ENCODE measurements at regions not wholly inside any gene's neighbourhood (a gene's known extent, or its start where the extent isn't known, plus 50 kb on each side); places are given as distances from the start of the nearest gene placed in this dataset.

DNA sequence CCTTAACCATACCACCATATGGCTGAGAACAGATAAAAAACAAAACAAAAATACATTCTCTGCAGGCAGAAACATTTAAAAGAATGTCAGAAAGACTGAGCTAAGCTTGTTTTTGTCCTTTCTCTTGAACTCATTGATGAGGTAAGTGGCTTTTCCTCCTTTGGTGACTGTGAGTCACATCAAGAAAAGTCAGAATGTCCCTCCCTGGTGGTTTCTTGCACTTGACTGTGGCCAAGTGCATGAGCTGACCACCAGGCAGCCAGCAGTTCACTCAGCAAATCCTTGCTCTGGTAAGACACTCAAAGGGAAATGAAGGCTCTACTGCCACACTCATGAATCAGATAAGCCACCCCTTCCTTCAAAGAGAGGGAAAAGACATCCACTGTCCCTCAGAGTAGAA, 970.9 kb downstream of the TAF11L14 start:
- TF ChIP-seq YY1 (IDR thresholded peaks at IDR 0.05; ENCODE audit: low read depth, low read length) (no peak), POLR2AphosphoS5 (IDR thresholded peaks at IDR 0.05; ENCODE audit: low read depth, low read length) (no peak), TBP (IDR thresholded peaks at IDR 0.05; ENCODE audit: low read depth, low read length) (no peak), BRCA1 (IDR thresholded peaks at IDR 0.05; ENCODE audit: low read depth, low read length) (no peak), POLR2A (IDR thresholded peaks at IDR 0.05; ENCODE audit: control extremely low read depth in 1 of 2, low read depth in 2 of 2, low read length in 2 of 2) (no peak), JUND (IDR thresholded peaks at IDR 0.05; ENCODE audit: low read length) (no peak), TEAD4 (IDR thresholded peaks at IDR 0.05; ENCODE audit: low read depth, low read length) (no peak), EGR1 (IDR thresholded peaks at IDR 0.05; ENCODE audit: borderline replicate concordance, low read depth, low read length) (no peak)
- TF ChIP-seq, protein P1, sequence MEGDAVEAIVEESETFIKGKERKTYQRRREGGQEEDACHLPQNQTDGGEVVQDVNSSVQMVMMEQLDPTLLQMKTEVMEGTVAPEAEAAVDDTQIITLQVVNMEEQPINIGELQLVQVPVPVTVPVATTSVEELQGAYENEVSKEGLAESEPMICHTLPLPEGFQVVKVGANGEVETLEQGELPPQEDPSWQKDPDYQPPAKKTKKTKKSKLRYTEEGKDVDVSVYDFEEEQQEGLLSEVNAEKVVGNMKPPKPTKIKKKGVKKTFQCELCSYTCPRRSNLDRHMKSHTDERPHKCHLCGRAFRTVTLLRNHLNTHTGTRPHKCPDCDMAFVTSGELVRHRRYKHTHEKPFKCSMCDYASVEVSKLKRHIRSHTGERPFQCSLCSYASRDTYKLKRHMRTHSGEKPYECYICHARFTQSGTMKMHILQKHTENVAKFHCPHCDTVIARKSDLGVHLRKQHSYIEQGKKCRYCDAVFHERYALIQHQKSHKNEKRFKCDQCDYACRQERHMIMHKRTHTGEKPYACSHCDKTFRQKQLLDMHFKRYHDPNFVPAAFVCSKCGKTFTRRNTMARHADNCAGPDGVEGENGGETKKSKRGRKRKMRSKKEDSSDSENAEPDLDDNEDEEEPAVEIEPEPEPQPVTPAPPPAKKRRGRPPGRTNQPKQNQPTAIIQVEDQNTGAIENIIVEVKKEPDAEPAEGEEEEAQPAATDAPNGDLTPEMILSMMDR (IDR thresholded peaks at IDR 0.05; ENCODE audit: control extremely low read depth in 1 of 3, insufficient read depth in 1 of 3, low read depth in 1 of 3, low read length in 3 of 3) = no peak

Measured in H1 (cell line).